ENCODE measurements at regions not wholly inside any gene's neighbourhood (a gene's known extent, or its start where the extent isn't known, plus 50 kb on each side); places are given as distances from the start of the nearest gene placed in this dataset.

GRCh38 chr10:33746186-33746585 lies 411.7 kb upstream of the NRP1 start:
- H3K36me3 ChIP-seq (ENCODE audit: insufficient read depth, low read length), result no peaks in the 10 kb centered on the region
- H3K27ac ChIP-seq (ENCODE audit: low read length), result no peak overlapping the region
- no peaks in the 10 kb centered on the region for H3K79me2 ChIP-seq (ENCODE audit: insufficient read depth, low read length)
- H3K9ac ChIP-seq (ENCODE audit: low read depth, low read length), result no peak overlapping the region
- H3K4me1 ChIP-seq (ENCODE audit: insufficient read depth, low read length), result no peaks in the 10 kb centered on the region
- no peaks in the 10 kb centered on the region for H3K9me3 ChIP-seq (ENCODE audit: insufficient read depth, low read length, severe bottlenecking)
- no peaks in the 10 kb centered on the region for H3K27me3 ChIP-seq (ENCODE audit: insufficient read depth, low read length, poor library complexity)
- DNase-seq (no peak), ATAC-seq (ENCODE audit: insufficient read depth, low read depth) (no peak)
- no peak overlapping the region for H2AFZ ChIP-seq (ENCODE audit: low read depth, low read length)
- H3K4me2 ChIP-seq (ENCODE audit: insufficient read depth, low read length), result no peak overlapping the region
- H4K20me1 ChIP-seq (ENCODE audit: insufficient read depth, low read length), result no peaks in the 10 kb centered on the region
- TF ChIP-seq CTCF (IDR thresholded peaks at IDR 0.05; ENCODE audit: borderline replicate concordance, extremely low read depth, low read length, poor library complexity, severe bottlenecking), result no peak
- TF ChIP-seq EZH2 (IDR thresholded peaks at IDR 0.05; ENCODE audit: borderline replicate concordance, low read depth, low read length, severe bottlenecking), result no peak
- H3K4me3 ChIP-seq (ENCODE audit: low read depth in 1 of 2, low read length in 2 of 2), result no peak overlapping the region

GRCh38 chr10:33743429-33743857 lies 409.0 kb upstream of the NRP1 start:
- no peaks in the 10 kb centered on the region for H3K4me1 ChIP-seq (ENCODE audit: insufficient read depth, low read length)
- TF ChIP-seq EZH2 (IDR thresholded peaks at IDR 0.05; ENCODE audit: borderline replicate concordance, low read depth, low read length, severe bottlenecking), result no peak
- no peak for TF ChIP-seq CTCF (IDR thresholded peaks at IDR 0.05; ENCODE audit: borderline replicate concordance, extremely low read depth, low read length, poor library complexity, severe bottlenecking)
- H4K20me1 ChIP-seq (ENCODE audit: insufficient read depth, low read length), result no peaks in the 10 kb centered on the region
- H3K36me3 ChIP-seq (ENCODE audit: insufficient read depth, low read length), result no peaks in the 10 kb centered on the region
- no peak overlapping the region for H2AFZ ChIP-seq (ENCODE audit: low read depth, low read length)
- no peak overlapping the region for H3K4me3 ChIP-seq (ENCODE audit: low read depth in 1 of 2, low read length in 2 of 2)
- no peak overlapping the region for H3K4me2 ChIP-seq (ENCODE audit: insufficient read depth, low read length)
- H3K79me2 ChIP-seq (ENCODE audit: insufficient read depth, low read length), result no peaks in the 10 kb centered on the region
- H3K9ac ChIP-seq (ENCODE audit: low read depth, low read length), result no peak overlapping the region
- ATAC-seq (ENCODE audit: insufficient read depth, low read depth), result no peak
- H3K27me3 ChIP-seq (ENCODE audit: insufficient read depth, low read length, poor library complexity), result no peaks in the 10 kb centered on the region
- no peak for DNase-seq
- no peaks in the 10 kb centered on the region for H3K9me3 ChIP-seq (ENCODE audit: insufficient read depth, low read length, severe bottlenecking)
- H3K27ac ChIP-seq (ENCODE audit: low read length), result no peak overlapping the region

- Histone ChIP-seq H3K4me2 (ENCODE audit: insufficient read depth, low read length) (no peak overlapping the region), H2AFZ (ENCODE audit: low read depth, low read length) (no peak overlapping the region), H3K4me3 (ENCODE audit: low read depth in 1 of 2, low read length in 2 of 2) (no peak overlapping the region), H3K36me3 (ENCODE audit: insufficient read depth, low read length) (no peaks in the 10 kb centered on the region), H3K9ac (ENCODE audit: low read depth, low read length) (no peak overlapping the region), H3K27me3 (ENCODE audit: insufficient read depth, low read length, poor library complexity) (peaks cover 4% of the 10 kb centered on the region), H3K27ac (ENCODE audit: low read length) (no peak overlapping the region), H4K20me1 (ENCODE audit: insufficient read depth, low read length) (no peaks in the 10 kb centered on the region), H3K4me1 (ENCODE audit: insufficient read depth, low read length) (no peaks in the 10 kb centered on the region), H3K79me2 (ENCODE audit: insufficient read depth, low read length) (no peaks in the 10 kb centered on the region), H3K9me3 (ENCODE audit: insufficient read depth, low read length, severe bottlenecking) (no peaks in the 10 kb centered on the region)
- TF ChIP-seq EZH2 (IDR thresholded peaks at IDR 0.05; ENCODE audit: borderline replicate concordance, low read depth, low read length, severe bottlenecking) (no peak), CTCF (IDR thresholded peaks at IDR 0.05; ENCODE audit: borderline replicate concordance, extremely low read depth, low read length, poor library complexity, severe bottlenecking) (no peak)
- DNase-seq, result no peak
- no peak for ATAC-seq (ENCODE audit: insufficient read depth, low read depth)
Observed at GRCh38 chr10:33739031-33739430, 404.6 kb upstream of the NRP1 start.

GRCh38 chr10:33735464-33735923 lies 401.0 kb upstream of the NRP1 start:
- ATAC-seq (ENCODE audit: insufficient read depth, low read depth), result no peak
- no peak overlapping the region for H3K9ac ChIP-seq (ENCODE audit: low read depth, low read length)

More at GRCh38 chr10:33735464-33735923, 401.0 kb upstream of the NRP1 start:
- H3K27me3 ChIP-seq (ENCODE audit: insufficient read depth, low read length, poor library complexity), result peaks cover 12% of the 10 kb centered on the region
- H3K27ac ChIP-seq (ENCODE audit: low read length), result no peak overlapping the region
- no peaks in the 10 kb centered on the region for H3K9me3 ChIP-seq (ENCODE audit: insufficient read depth, low read length, severe bottlenecking)
- TF ChIP-seq CTCF (IDR thresholded peaks at IDR 0.05; ENCODE audit: borderline replicate concordance, extremely low read depth, low read length, poor library complexity, severe bottlenecking) (no peak), EZH2 (IDR thresholded peaks at IDR 0.05; ENCODE audit: borderline replicate concordance, low read depth, low read length, severe bottlenecking) (no peak)
- no peak overlapping the region for H2AFZ ChIP-seq (ENCODE audit: low read depth, low read length)
- no peaks in the 10 kb centered on the region for H4K20me1 ChIP-seq (ENCODE audit: insufficient read depth, low read length)
- H3K4me1 ChIP-seq (ENCODE audit: insufficient read depth, low read length), result no peaks in the 10 kb centered on the region
- no peak overlapping the region for H3K4me3 ChIP-seq (ENCODE audit: low read depth in 1 of 2, low read length in 2 of 2)
- H3K79me2 ChIP-seq (ENCODE audit: insufficient read depth, low read length), result no peaks in the 10 kb centered on the region
- H3K4me2 ChIP-seq (ENCODE audit: insufficient read depth, low read length), result no peak overlapping the region
- no peaks in the 10 kb centered on the region for H3K36me3 ChIP-seq (ENCODE audit: insufficient read depth, low read length)
- DNase-seq, result no peak
